ENCODE measurements at regions not wholly inside any gene's neighbourhood (a gene's known extent, or its start where the extent isn't known, plus 50 kb on each side); places are given as distances from the start of the nearest gene placed in this dataset.

DNA sequence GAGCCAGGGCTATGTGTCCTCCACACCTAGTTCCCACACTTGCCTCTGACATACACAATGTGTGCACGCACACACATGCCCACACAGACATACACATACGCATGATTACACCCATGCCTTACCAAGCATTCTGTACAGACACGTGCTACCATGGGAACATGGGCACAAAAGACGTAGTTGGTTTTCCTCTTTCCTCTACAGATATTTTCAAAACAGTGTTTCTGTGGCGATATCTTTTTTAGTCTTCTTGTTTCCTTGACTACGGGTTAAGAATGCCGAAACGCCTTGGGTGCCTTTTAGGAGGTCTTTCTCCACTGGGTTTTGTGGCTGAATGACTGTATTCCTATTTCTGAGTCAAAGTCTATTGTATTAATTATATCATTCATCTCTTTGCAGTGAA is 75.5 kb upstream of the SPTBN1 start:
- TF ChIP-seq CTCF (IDR thresholded peaks at IDR 0.05; ENCODE audit: borderline replicate concordance, extremely low read depth, low read length, poor library complexity, severe bottlenecking) (no peak), EZH2 (IDR thresholded peaks at IDR 0.05; ENCODE audit: borderline replicate concordance, low read depth, low read length, severe bottlenecking) (no peak)
